ENCODE measurements at regions not wholly inside any gene's neighbourhood (a gene's known extent, or its start where the extent isn't known, plus 50 kb on each side); places are given as distances from the start of the nearest gene placed in this dataset.

DNA sequence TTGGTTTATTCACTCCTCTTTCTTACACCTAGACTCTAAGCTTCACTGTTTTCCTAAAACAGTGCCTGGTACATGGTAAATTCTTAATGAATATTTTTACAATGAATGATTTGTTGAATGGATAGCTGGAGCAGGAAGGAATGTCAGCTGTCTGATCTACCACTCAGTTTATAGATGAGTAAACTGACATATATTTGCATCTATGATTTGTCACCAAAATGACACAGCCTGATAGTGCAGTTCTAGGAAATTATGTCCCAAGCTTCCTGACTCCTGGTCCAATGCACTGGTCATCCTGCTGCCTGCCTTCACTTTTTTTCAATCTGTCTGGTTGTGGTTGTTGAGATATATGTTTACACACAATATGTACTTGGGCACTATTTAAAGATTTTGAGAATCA is 651.7 kb upstream of the WWC1 start:
- Mint-ChIP-seq H3K27ac (ENCODE audit: low read depth, unreplicated experiment) (peak overlapping the region; percentile 1), H3K9me3 (ENCODE audit: unreplicated experiment) (no peaks in the 10 kb centered on the region), H3K4me3 (ENCODE audit: unreplicated experiment) (no peak overlapping the region), H3K27me3 (ENCODE audit: insufficient read depth, unreplicated experiment) (no peaks in the 10 kb centered on the region), H3K4me1 (ENCODE audit: insufficient read depth, unreplicated experiment) (peaks cover 36% of the 10 kb centered on the region), H3K36me3 (ENCODE audit: insufficient read depth, unreplicated experiment) (no peaks in the 10 kb centered on the region)
- DNase-seq (ENCODE audit: unreplicated experiment) = no peak
- BruUV-seq (replicated peaks) = no TSS peak
- ChIA-PET CTCF (interaction anchor here (0.6 to 1.5 kb wide), 7 partner anchors 9 to 394 kb away, joined by 3 to 5 read pairs (median 4); no protein-coding TSS in a partner anchor), POLR2A (interaction anchor here (0.8 to 2.0 kb wide), 6 partner anchors 9 to 63 kb away, joined by 3 to 9 read pairs (median 5); no protein-coding TSS in a partner anchor)
- TF ChIP-seq, protein P1, sequence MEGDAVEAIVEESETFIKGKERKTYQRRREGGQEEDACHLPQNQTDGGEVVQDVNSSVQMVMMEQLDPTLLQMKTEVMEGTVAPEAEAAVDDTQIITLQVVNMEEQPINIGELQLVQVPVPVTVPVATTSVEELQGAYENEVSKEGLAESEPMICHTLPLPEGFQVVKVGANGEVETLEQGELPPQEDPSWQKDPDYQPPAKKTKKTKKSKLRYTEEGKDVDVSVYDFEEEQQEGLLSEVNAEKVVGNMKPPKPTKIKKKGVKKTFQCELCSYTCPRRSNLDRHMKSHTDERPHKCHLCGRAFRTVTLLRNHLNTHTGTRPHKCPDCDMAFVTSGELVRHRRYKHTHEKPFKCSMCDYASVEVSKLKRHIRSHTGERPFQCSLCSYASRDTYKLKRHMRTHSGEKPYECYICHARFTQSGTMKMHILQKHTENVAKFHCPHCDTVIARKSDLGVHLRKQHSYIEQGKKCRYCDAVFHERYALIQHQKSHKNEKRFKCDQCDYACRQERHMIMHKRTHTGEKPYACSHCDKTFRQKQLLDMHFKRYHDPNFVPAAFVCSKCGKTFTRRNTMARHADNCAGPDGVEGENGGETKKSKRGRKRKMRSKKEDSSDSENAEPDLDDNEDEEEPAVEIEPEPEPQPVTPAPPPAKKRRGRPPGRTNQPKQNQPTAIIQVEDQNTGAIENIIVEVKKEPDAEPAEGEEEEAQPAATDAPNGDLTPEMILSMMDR (IDR thresholded peaks at IDR 0.05; ENCODE audit: unreplicated experiment) = no peak
- intact Hi-C loops (cut with micrococcal nuclease) = no loop called here

DNA sequence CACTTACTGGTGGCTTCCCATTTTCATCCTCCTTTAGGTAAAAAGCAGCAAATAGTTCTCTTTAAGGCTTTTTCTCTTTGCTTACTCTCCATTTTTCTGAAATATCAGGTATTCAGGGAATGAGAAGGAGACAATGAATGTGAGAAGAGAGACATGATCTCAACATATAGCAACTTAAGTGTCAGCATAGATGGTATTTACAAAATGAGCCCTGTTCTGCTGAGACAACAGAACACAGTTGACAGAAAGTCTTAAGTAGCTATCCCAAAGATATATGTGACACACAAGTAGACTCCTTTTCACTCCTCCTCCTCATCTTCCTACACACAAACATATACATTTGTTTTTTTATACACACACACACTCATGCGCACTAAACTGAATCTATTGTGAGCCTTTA is 649.3 kb upstream of the WWC1 start:
- intact Hi-C loops (cut with micrococcal nuclease) = no loop called here
- TF ChIP-seq, protein P1 (IDR thresholded peaks at IDR 0.05; ENCODE audit: unreplicated experiment) = no peak
- H3K27ac Mint-ChIP-seq (ENCODE audit: low read depth, unreplicated experiment) = peak overlapping the region; percentile 70
- H3K27me3 Mint-ChIP-seq (ENCODE audit: insufficient read depth, unreplicated experiment) = no peaks in the 10 kb centered on the region
- ChIA-PET CTCF (interaction anchor here (0.7 to 1.2 kb wide), 3 partner anchors 20 to 445 kb away, joined by 3 to 4 read pairs (median 3); no protein-coding TSS in a partner anchor), POLR2A (interaction anchor here (1.0 to 3.8 kb wide), 3 partner anchors 11 to 58 kb away, joined by 3 to 27 read pairs (median 3); no protein-coding TSS in a partner anchor)
- H3K4me1 Mint-ChIP-seq (ENCODE audit: insufficient read depth, unreplicated experiment) = peaks cover 43% of the 10 kb centered on the region
- H3K36me3 Mint-ChIP-seq (ENCODE audit: insufficient read depth, unreplicated experiment) = no peaks in the 10 kb centered on the region
- no peak for DNase-seq (ENCODE audit: unreplicated experiment)
- no peak overlapping the region for H3K4me3 Mint-ChIP-seq (ENCODE audit: unreplicated experiment)
- no peaks in the 10 kb centered on the region for H3K9me3 Mint-ChIP-seq (ENCODE audit: unreplicated experiment)
- no TSS peak for BruUV-seq (replicated peaks)

DNA sequence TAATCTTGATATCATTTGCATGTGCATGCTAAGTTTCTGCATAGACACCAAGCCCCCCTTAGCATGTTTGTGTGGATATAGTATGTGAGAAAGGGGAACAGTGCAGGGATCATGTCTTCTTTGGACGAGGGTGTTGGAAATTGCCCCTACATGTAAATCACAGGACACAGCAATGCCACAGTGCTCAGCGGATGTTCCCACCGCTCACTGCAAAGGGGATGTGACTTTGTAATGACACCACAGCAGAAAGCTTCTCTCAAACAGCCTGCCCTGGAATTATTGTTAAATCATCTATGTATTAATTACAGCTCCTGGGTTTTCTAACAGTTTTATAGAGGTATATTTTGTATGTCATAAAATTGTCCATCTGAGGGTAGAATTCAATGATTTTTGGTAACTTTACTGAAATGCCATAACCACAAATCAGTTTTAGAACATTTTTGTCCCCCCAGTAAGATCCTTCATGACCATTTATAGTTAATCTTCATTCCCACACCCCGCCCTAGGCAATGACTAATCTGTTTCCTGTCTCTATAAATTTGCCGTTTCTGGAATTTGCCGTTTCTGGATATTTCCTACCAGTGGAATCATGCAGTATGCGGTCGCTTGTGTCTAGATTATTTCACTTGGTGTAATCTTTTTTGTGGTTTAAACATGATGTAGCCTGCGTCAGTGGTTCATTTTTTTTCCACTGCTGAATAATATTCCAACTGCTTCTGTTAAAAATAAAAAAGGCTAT is 648.5 kb upstream of the WWC1 start:
- POLR2A ChIA-PET = interaction anchor here (0.5 to 3.8 kb wide), 7 partner anchors 10 to 722 kb away, joined by 3 to 27 read pairs (median 3); no protein-coding TSS in a partner anchor
- intact Hi-C loops (cut with micrococcal nuclease) = loop anchor here (1.0 kb wide), 1 partner anchor 56 kb away; no protein-coding TSS in a partner anchor
- H3K36me3 Mint-ChIP-seq (ENCODE audit: insufficient read depth, unreplicated experiment) = no peaks in the 10 kb centered on the region
- TF ChIP-seq, protein P1 (IDR thresholded peaks at IDR 0.05; ENCODE audit: unreplicated experiment) = no peak
- CTCF ChIA-PET = interaction anchor here (1.0 to 1.3 kb wide), 3 partner anchors 9 to 56 kb away, joined by 3 to 4 read pairs (median 3); no protein-coding TSS in a partner anchor
- H3K4me3 Mint-ChIP-seq (ENCODE audit: unreplicated experiment) = no peak overlapping the region
- peak; percentile 86 for DNase-seq (ENCODE audit: unreplicated experiment)
- H3K4me1 Mint-ChIP-seq (ENCODE audit: insufficient read depth, unreplicated experiment) = peaks cover 43% of the 10 kb centered on the region
- H3K27ac Mint-ChIP-seq (ENCODE audit: low read depth, unreplicated experiment) = peak overlapping the region; percentile 70
- no peaks in the 10 kb centered on the region for H3K9me3 Mint-ChIP-seq (ENCODE audit: unreplicated experiment)
- no peaks in the 10 kb centered on the region for H3K27me3 Mint-ChIP-seq (ENCODE audit: insufficient read depth, unreplicated experiment)
- no TSS peak for BruUV-seq (replicated peaks)

DNA sequence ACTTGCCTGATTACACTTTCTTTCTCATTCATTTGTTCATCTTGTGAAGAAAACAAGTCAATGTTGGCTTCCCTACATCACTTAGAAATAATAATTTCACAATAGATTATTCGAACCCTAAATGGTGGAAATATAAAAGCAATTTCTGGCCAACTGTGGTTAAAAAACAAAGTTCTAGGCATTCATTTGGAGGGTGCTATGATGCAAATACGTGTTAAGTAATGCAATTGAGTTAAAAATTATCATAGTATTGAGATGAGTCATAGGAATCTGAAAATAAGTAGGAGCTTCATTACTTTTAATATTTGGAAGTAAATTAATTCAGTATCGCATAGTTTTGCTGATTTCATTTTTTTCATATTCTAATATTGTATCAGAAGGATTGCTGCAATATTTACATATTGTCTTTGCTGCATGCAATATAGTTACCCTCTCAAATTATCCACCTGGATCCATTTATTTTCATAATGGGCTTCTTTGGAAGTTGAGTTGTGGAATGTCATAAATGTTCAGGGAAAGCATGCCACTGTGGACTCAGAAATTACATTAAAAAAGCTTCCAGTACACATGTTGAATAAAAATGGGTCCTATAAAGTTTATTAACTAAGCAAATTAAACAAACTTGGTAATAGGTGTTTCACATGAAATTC is 647.7 kb upstream of the WWC1 start:
- H3K36me3 Mint-ChIP-seq (ENCODE audit: insufficient read depth, unreplicated experiment) = no peaks in the 10 kb centered on the region
- peak overlapping the region; percentile 70 for H3K27ac Mint-ChIP-seq (ENCODE audit: low read depth, unreplicated experiment)
- BruUV-seq (replicated peaks) = TSS peak; percentile 98
- ChIA-PET CTCF (interaction anchor here (0.9 to 1.4 kb wide), 5 partner anchors 9 to 79 kb away, joined by 3 to 4 read pairs (median 4); no protein-coding TSS in a partner anchor), POLR2A (interaction anchor here (0.5 to 3.8 kb wide), 15 partner anchors 9 to 87 kb away, joined by 3 to 27 read pairs (median 4); no protein-coding TSS in a partner anchor)
- H3K4me1 Mint-ChIP-seq (ENCODE audit: insufficient read depth, unreplicated experiment) = peaks cover 43% of the 10 kb centered on the region
- no peaks in the 10 kb centered on the region for H3K27me3 Mint-ChIP-seq (ENCODE audit: insufficient read depth, unreplicated experiment)
- H3K9me3 Mint-ChIP-seq (ENCODE audit: unreplicated experiment) = no peaks in the 10 kb centered on the region
- H3K4me3 Mint-ChIP-seq (ENCODE audit: unreplicated experiment) = no peak overlapping the region
- peak; percentile 62 for DNase-seq (ENCODE audit: unreplicated experiment)
- intact Hi-C loops (cut with micrococcal nuclease) = loop anchor here (1.0 kb wide), 1 partner anchor 56 kb away; no protein-coding TSS in a partner anchor
- TF ChIP-seq, protein P1 (IDR thresholded peaks at IDR 0.05; ENCODE audit: unreplicated experiment) = no peak

Data from MCF 10A (cell line).